Osteocyte (in vitro differentiated cells): ENCODE measurements at regions not wholly inside any gene's neighbourhood (a gene's known extent, or its start where the extent isn't known, plus 50 kb on each side); places are given as distances from the start of the nearest gene placed in this dataset.

ENCODE experiments used
- DNase-seq: peaks from one replicate; pipeline ENCODE4 v3.0.0; 2021; ENCODE audit warnings: mixed read lengths; ENCODE audit not compliant: unreplicated experiment; ENCODE audit errors: extremely low spot score
- H3K27ac Mint-ChIP-seq: one replicate; pipeline ENCODE4 v1.8.0; 2021; ENCODE audit warnings: mild to moderate bottlenecking, mixed read lengths; ENCODE audit not compliant: unreplicated experiment
- H3K27me3 Mint-ChIP-seq: one replicate; pipeline ENCODE4 v1.8.0; 2021; ENCODE audit warnings: mixed read lengths; ENCODE audit not compliant: unreplicated experiment
- H3K36me3 Mint-ChIP-seq: one replicate; pipeline ENCODE4 v1.8.0; 2021; ENCODE audit warnings: mixed read lengths; ENCODE audit not compliant: unreplicated experiment
- H3K4me1 Mint-ChIP-seq: one replicate; pipeline ENCODE4 v1.8.0; 2021; ENCODE audit warnings: mixed read lengths; ENCODE audit not compliant: unreplicated experiment
- H3K4me3 Mint-ChIP-seq: one replicate; pipeline ENCODE4 v1.8.0; 2021; ENCODE audit warnings: mild to moderate bottlenecking, moderate library complexity, mixed read lengths; ENCODE audit not compliant: unreplicated experiment
- H3K9me3 Mint-ChIP-seq: one replicate; pipeline ENCODE4 v1.8.0; 2021; ENCODE audit warnings: mixed read lengths; ENCODE audit not compliant: unreplicated experiment
- CTCF ChIP-seq: fragments of 200-600 bp; sonication (generic); IDR thresholded peaks from 2 replicates; pipeline ENCODE4 v1.5.0; 2021; ENCODE audit warnings: antibody characterized with exemption, mild to moderate bottlenecking, moderate library complexity

GRCh38 chr3:127066635-127067034, 83.7 kb downstream of the PLXNA1 start:
- no peaks in the 10 kb centered on the region for H3K36me3 Mint-ChIP-seq
- DNase-seq, result no peak
- peaks cover 26% of the 10 kb centered on the region for H3K27me3 Mint-ChIP-seq
- no peak overlapping the region for H3K27ac Mint-ChIP-seq
- TF ChIP-seq CTCF, result no peak
- H3K4me1 Mint-ChIP-seq, result no peaks in the 10 kb centered on the region
- no peak overlapping the region for H3K4me3 Mint-ChIP-seq
- H3K9me3 Mint-ChIP-seq, result no peaks in the 10 kb centered on the region

GRCh38 chr3:127067116-127067910, 84.4 kb downstream of the PLXNA1 start:
- no peak for DNase-seq
- no peak for TF ChIP-seq CTCF
- Mint-ChIP-seq H3K4me3 (no peak overlapping the region), H3K27me3 (peaks cover 20% of the 10 kb centered on the region), H3K27ac (no peak overlapping the region), H3K9me3 (no peaks in the 10 kb centered on the region), H3K4me1 (no peaks in the 10 kb centered on the region), H3K36me3 (no peaks in the 10 kb centered on the region)

GRCh38 chr3:127068111-127068810, 85.3 kb downstream of the PLXNA1 start:
- no peak for DNase-seq
- Mint-ChIP-seq H3K36me3 (no peaks in the 10 kb centered on the region), H3K9me3 (no peaks in the 10 kb centered on the region), H3K4me3 (no peak overlapping the region), H3K4me1 (no peaks in the 10 kb centered on the region), H3K27me3 (peaks cover 18% of the 10 kb centered on the region), H3K27ac (no peak overlapping the region)
- no peak for TF ChIP-seq CTCF

GRCh38 chr3:127068871-127069270, 86.0 kb downstream of the PLXNA1 start:
- Mint-ChIP-seq H3K27ac (no peak overlapping the region), H3K36me3 (no peaks in the 10 kb centered on the region), H3K27me3 (peaks cover 20% of the 10 kb centered on the region), H3K9me3 (no peaks in the 10 kb centered on the region), H3K4me1 (no peaks in the 10 kb centered on the region), H3K4me3 (no peak overlapping the region)
- TF ChIP-seq CTCF, result no peak
- no peak for DNase-seq

GRCh38 chr3:127069814-127070440, 87.0 kb downstream of the PLXNA1 start:
- DNase-seq, result no peak
- Mint-ChIP-seq H3K27me3 (peaks cover 20% of the 10 kb centered on the region), H3K9me3 (no peaks in the 10 kb centered on the region), H3K27ac (no peak overlapping the region), H3K4me1 (no peaks in the 10 kb centered on the region), H3K36me3 (no peaks in the 10 kb centered on the region), H3K4me3 (no peak overlapping the region)
- TF ChIP-seq CTCF, result no peak
